Ramos (cell line): ENCODE measurements at regions not wholly inside any gene's neighbourhood (a gene's known extent, or its start where the extent isn't known, plus 50 kb on each side); places are given as distances from the start of the nearest gene placed in this dataset.

ENCODE experiments used
- in situ Hi-C: fragments of 300-500 bp; cut with MboI; formaldehyde crosslinking; loops from one replicate; pipeline ENCODE4 v1.14.3; 2022; ENCODE audit warnings: low sequenced_read_pairs; ENCODE audit not compliant: unreplicated experiment

DNA sequence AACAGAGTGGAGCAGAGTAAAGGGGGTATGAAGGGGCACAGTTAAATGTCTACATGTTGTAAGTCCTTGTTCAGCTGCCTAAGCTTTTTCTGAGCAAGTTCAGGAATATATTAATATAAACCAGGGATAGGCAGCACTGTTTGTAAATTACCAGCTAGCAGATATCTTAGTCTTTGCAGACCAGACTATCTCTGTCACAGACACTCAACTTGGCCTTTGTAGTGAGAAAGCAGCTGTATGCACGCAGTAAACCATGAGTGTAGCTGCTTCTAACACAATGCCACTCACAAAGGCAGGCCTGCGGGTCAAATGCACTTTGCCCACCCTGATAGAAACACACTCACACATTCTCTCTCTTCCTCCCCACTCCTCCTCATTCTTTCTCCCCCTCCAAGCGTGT lies 1016.9 kb downstream of the UQCRFS1 start:
- in situ Hi-C loops = no loop called here

DNA sequence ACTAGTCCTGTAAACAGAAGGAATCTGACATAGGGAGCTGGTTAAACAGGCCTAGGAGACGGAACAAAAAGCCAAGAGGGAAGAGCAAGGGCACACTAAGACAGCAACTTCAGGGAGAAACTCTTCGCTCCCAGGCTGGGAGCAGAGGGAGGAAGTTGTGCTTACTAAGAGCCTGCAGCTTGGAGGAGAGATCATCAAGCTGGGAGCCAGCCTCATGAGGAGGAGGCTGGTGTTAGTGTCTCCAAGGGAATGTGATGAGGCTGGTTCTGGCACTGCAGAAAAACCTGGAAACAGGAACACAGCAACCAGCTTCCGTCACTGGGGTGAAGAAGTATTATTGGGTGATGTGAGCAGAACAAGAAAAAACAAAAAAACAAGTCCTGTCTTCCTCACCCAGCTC lies 1027.3 kb downstream of the UQCRFS1 start:
- in situ Hi-C loops = no loop called here

DNA sequence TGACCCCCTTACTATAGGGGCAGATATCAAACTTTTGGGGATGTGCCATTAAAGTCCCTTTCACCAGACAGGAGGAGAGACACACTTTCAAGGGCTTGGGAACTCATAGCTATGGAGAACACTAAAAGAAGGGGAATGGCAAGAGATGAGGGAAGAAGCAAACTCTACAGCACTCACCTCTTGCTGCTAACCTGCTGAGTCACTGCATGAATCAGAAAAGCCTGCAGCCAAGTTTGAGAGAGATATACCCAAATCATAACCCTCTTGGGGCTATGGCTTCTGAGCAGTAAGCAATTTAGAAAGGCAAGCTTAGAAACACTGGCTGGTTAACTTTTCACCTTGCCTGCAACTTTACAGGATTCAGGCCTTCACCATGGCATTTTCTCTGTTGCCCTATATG lies 1028.0 kb downstream of the UQCRFS1 start:
- in situ Hi-C loops = no loop called here

DNA sequence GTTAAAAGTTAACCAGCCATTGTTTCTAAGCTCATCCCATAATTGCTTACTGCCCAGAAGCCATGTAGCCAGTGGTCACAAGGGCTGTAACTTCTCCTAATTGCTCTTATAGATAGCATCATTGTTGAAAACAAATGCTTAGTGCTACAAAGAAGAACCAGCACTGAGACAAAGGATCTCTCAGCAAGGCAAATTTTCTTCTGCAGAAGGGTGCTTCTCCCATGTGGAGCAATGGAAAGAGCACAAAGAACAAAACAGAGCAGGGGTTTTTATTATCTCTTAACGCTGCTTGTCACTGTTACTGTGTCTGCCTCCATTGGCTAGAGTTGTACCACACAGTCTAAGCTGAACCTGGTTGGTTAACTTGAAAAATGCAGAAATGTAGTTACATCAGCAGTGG lies 1036.8 kb downstream of the UQCRFS1 start:
- in situ Hi-C loops = no loop called here

DNA sequence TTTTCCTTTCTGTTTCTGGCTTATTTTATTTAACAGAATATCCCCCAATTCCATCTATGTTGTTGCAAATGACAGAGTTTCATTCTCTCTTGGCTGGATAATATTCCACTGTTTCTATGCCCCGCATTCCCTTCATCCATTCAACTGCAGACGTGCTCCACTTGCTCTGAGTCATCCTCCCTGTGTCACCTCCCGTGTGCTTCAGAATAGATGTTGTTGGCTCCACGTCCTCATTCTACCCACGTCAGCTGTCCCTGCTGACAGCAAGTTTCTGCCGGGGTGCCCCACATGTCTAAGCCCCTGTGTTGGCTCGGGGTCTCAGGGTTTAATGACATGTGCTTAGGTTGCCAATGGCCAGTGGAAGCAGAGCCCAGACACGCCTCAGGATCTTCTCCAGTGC lies 1041.0 kb downstream of the UQCRFS1 start:
- in situ Hi-C loops = no loop called here

- in situ Hi-C loops = no loop called here
Observed at GRCh38 chr19:28170066-28170465, 1042.9 kb downstream of the UQCRFS1 start.

DNA sequence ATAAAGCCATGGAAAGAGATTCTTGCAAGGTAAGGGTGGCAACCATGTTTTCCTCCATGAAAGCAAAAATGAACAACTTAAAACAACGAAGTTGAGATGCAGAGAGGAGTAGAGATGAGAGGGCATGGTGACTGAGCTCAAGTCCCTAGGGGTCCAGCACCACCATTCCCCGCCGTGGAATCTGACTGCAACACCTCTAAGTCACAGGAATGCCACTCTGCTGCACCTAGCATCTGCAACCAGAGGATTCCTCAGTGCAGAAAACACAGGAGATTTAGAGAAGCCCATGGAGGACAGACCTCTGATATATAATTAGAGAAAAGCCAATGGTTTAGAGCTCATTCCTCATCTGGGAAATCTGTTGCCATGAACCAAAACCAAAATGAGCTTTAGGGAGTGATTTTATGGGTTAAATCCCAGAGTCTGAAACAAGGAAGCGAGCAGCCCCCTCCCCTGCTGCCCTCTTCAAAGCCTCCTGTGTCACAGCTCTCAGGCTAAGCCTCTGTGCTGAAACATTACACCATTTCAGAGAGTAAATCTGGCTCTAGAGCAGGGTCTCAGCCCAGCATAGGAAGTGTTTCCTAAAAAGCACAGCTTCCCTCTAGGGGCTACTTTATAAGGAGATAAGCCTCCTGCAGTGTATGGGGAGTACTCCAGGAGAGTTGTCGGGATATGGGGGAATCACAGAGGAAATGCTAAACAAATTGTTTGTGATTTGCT lies 1043.6 kb downstream of the UQCRFS1 start:
- in situ Hi-C loops = no loop called here

GRCh38 chr19:28168557-28168956 lies 1044.4 kb downstream of the UQCRFS1 start:
- in situ Hi-C loops = no loop called here

DNA sequence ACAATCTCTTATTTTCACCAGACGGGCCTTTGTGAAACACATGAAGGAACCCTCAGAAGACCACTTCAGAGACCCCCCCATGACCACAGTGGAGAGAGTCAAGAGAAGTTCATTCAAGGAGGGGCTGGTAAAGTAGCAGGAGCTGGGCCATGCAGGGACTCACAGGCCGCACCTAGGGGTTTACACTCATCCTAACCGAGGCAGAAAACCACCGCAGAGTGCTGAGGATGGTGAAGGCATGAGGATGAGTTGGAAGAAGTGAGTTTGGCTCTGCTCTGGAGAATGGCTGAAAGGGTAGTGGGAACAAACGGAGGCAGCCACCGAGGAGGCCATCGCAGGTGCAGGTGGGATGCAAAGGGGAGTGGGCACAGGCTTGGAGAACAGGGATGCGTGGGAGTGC lies 1046.9 kb downstream of the UQCRFS1 start:
- in situ Hi-C loops = no loop called here

DNA sequence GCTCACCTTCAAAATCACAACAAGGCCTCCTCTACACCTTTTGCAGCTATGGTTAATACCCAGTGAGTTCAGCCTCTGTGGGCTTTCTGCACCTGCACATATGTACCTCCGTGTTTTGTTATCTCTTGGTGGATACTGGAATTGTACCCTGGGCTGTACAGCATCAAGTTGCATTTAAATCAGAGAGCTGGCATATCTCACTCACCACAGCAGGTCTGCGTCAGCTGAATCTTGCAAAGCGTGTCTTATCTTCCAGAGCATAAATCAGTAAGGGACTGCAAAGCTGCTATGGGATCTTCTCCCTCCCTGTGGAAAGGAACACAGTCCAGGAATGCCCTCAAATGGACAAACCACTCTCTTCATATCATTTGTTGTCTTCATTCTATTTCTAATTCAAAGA lies 1048.7 kb downstream of the UQCRFS1 start:
- in situ Hi-C loops = no loop called here

DNA sequence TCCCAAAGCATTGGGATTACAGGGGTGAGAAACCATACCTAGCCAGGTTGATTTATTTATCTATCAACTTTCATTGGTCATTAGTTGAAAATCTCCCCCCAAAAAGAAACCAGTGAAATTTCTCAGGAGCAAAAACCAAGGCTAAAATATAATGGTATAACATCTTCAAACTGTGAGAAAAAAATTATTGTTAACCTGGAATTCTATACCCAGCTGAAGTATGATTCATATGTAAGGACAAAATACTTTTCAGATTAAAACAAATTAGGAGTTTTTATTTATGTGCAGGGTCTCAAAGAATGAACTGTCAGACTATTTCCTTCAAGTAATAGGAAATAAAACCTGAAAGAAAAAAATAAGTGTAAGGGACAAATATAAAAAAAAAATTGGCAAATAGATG lies 1053.9 kb downstream of the UQCRFS1 start:
- in situ Hi-C loops = no loop called here

GRCh38 chr19:28155265-28155664 lies 1057.7 kb downstream of the UQCRFS1 start:
- in situ Hi-C loops = no loop called here

DNA sequence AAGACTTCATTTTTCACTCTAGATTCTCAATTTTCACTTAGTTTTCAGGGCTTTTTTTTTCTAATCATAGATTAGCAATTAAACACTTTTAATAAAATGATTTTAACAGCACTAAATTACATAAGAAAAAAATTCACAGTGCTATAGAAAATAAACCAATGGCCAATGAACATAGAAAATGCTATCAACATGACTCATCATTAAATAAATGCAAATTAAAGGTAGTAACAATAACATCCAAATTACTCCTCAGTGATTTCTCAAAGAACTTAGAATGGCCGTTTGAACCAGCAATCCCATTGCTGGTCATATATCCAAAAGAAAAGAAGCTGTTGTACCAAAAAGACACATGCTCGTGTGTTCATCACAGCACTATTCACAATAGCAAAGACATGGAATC lies 1058.9 kb downstream of the UQCRFS1 start:
- in situ Hi-C loops = no loop called here

DNA sequence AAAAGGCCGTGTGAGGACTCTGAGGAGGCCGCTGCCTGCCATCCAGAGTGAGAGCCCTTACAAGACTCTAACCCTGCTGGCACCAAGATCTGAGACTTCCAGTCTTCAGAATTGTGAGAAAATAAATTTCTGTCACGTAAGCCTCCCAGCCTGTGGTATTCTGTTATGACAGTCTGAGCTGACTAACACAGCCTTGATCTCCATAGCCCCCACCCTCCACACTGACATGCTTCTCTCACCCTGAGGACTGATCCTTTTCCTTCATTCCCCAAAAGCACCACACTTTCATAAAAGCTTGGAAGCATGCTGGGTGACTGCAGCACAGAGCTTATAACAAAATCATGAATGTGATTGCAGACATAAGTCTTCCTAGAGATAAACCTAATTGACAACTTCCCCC lies 1059.8 kb downstream of the UQCRFS1 start:
- in situ Hi-C loops = no loop called here

- in situ Hi-C loops = no loop called here
Observed at GRCh38 chr19:28152195-28152594, 1060.8 kb downstream of the UQCRFS1 start.

DNA sequence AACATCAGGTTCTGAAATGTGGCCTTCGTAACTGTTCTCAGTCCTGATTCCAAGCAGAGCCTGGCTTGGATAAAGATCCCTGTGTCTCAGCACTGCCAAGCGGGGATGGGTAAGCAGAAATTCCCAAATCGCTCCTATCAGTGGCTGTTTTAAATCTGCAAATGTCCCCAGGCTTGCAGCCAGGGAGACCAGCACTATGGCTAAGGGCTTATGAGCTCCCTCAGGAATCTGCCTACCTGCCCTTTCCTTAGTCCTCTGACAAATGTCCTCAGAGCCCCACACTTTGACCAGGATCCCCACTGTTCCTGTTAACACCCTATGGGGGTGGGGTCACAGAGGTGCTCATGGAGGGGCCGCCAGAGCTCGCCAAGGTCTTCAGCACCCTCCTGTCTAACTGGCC lies 1062.8 kb downstream of the UQCRFS1 start:
- in situ Hi-C loops = no loop called here

GRCh38 chr19:28148554-28148953 lies 1064.4 kb downstream of the UQCRFS1 start:
- in situ Hi-C loops = no loop called here

- in situ Hi-C loops = no loop called here
Observed at GRCh38 chr19:28142258-28142657, 1070.7 kb downstream of the UQCRFS1 start.

DNA sequence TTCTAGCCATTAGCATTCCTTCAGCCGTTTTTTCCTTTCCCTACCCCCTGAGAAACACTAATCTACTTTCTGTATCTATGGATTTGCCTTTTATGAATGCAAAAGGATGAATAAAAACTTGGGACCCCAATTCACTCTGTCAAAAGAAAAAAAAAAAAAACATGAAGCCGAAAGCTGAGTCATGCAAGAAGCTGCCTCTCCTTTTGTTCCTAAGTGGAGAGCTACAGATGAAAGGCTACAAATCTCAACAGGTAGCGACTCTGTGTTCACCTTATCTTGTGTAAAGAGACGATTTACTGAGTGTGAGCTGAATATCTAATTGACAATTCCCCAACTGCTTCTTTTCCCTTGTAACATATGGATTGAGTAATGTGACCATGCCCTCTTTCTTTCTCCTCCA lies 1072.8 kb downstream of the UQCRFS1 start:
- in situ Hi-C loops = no loop called here

DNA sequence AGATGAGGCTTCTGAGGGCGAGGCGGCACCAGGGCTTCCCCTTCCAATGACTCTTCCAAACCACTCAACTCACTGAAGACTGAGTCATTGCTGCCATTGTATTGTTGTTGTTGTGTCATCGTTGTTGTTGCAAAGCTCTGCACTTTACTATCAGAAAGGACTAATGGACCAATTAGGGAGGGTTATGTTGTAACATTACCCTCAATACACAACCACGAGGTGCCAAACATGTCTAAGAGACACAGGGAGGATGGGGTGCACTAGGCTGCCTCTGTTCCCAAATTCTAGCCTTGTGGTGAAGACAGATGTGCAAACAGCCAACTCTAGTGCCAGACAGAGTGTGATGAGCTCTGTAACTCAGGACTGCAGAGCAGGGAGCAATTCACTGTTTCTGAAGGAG lies 1075.2 kb downstream of the UQCRFS1 start:
- in situ Hi-C loops = no loop called here

DNA sequence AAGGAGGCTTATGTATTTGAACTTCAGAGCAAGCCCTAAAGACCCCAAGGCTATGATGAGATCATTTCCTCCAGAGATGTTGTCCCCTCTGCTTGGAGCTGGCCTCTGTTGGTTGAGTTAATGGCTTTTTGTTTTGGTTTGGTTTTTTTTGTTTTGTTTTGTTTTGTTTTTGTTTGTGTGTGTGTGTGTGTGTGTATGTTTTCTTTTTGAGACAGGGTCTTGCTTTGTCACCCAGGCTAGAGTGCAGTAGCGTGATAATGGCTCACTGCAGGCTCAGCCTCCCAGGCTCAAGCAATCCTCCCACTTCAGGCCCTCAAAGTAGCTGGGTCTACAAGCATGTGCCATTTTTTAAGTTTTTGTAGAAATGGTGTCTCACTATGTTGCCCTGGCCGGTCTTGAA lies 1076.2 kb downstream of the UQCRFS1 start:
- in situ Hi-C loops = no loop called here

GRCh38 chr19:28135825-28136224 lies 1077.1 kb downstream of the UQCRFS1 start:
- in situ Hi-C loops = no loop called here

- in situ Hi-C loops = no loop called here
Observed at GRCh38 chr19:28134311-28134710, 1078.6 kb downstream of the UQCRFS1 start.
